ENCODE measurements at regions not wholly inside any gene's neighbourhood (a gene's known extent, or its start where the extent isn't known, plus 50 kb on each side); places are given as distances from the start of the nearest gene placed in this dataset.

DNA sequence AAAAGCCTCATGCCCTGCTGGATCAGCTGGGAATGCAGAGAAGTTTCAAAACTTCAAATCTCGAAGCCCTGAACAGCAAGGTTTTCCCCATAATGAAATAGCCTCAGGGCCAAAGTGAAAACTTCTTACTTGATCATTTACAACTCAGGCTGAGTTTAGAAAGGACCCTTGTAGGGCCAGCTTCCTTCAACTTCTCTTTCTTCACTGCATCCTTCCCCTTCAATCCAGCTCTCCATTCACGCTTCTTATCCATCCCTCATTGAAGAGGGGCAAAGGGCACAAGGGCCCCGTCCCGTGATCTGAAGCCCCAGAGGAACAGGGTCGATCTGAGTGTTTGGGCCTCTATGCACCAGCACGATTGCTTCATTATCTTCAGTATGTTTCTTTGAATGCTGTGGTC lies 392.2 kb upstream of the CELF2 start:
- DNase-seq (ENCODE audit: low read depth in 1 of 2, low spot score in 1 of 2) = no peak

DNA sequence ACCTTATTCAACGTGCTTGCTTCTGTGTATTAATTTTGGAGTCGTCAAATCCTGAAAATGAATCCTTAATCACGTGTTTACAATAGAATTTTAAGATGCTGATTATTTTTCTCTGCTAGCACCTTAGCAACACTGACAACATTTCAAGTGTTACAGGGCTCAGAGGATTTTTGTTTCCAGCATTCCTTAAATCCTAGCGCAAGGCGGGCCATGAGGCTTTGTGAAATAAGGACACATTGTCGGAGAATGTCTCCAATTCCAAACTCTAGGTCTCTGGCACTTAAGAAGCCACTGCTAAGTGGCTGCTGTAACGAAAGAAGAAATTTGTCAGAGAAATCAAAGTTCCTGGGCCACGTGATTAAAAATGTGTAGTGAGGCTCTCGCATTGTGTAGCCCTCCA lies 390.9 kb upstream of the CELF2 start:
- DNase-seq (ENCODE audit: low read depth in 1 of 2, low spot score in 1 of 2) = no peak

DNA sequence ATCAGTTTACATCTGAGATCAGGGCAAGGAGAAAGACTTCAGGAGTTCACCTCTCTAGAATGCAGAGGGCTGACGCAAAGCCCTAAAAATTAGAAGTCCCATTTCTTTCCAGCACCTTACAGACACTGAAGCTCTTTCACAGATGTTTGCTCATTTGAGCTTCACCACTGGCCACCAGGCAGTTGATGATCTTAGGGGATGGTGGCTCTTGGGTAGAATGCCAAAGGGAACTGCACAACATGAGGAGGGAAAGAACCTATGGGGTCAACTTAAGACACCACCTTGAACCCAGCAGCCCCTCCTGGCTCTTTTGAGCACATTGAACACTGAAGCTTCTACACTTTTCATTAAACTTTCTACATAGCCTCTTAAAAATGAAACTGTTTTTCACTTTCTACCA lies 390.3 kb upstream of the CELF2 start:
- no peak for DNase-seq (ENCODE audit: low read depth in 1 of 2, low spot score in 1 of 2)

DNA sequence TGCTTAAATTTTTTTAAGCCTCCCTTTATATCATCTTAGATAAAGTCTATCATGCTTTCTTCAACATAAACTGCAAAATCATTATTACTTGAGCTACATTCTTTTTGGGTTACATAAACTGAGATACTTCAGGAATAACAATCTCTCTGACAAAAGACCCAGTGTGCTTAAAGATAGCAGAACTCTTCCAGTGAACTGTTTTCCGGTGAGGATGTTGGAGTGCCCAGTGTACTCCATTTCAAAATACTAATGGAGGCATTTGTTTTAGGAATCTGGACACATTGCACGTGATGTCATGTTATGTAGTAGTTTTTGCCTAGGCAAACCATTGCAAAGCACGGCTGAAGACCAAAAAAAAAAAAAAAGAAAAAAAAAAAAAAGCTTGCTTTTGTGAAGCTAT lies 388.2 kb upstream of the CELF2 start:
- no peak for DNase-seq (ENCODE audit: low read depth in 1 of 2, low spot score in 1 of 2)

DNA sequence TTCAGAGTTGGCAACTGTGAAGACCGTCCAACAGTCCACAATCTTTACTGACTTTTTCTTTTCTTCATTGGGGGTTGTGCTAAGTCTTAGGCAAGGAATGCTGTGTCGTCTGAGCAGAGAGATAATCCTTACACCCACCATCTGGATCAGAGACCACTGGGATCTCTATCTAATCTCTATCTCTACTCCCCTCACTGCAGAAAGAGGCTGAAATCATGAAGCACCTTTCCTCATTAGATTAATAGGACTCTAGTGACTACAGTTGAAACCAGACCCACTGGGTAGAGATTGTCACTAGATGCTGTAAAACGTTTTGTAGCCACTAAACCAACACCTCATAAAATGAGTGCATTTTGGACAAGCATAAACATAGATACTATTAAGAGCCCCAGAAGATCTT lies 387.4 kb upstream of the CELF2 start:
- no peak for DNase-seq (ENCODE audit: low read depth in 1 of 2, low spot score in 1 of 2)

DNA sequence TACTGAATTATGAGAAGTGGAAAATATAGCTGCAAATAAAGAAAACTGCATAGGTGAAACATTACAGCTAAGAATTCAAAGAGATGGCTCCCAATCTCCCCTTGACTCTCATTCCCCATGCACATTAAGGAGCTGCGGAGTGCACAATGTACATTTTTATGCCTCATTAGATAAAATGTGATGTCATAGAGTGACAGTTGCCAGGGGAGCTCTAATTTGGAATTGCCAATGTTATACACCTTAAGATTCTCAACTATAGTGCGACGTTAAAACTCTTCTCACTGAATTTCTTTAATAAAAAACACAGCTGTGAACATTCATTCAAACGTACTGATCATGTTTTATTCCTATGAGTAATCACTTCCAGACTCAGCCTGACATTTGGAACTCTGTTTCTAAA lies 386.9 kb upstream of the CELF2 start:
- no peak for DNase-seq (ENCODE audit: low read depth in 1 of 2, low spot score in 1 of 2)

DNA sequence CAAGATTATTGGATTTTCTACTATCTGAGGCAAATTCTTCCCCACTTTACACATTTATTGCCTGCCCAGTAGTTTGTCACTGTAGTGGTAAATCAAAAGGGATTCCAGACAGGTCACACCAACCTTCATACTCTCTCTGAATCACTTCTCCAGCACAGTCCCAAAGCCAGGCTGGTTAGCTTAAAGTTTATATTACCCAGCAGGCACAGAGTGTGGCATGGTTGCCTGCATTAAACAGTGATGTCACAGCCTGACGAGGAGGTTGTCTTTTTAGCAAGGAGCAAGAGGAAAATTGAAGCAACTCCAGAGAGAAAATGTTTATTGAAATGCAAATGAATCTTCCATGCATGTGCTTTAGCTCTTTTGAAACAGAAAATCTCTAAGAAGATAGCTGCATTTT lies 375.5 kb upstream of the CELF2 start:
- no peak for DNase-seq (ENCODE audit: low read depth in 1 of 2, low spot score in 1 of 2)

DNA sequence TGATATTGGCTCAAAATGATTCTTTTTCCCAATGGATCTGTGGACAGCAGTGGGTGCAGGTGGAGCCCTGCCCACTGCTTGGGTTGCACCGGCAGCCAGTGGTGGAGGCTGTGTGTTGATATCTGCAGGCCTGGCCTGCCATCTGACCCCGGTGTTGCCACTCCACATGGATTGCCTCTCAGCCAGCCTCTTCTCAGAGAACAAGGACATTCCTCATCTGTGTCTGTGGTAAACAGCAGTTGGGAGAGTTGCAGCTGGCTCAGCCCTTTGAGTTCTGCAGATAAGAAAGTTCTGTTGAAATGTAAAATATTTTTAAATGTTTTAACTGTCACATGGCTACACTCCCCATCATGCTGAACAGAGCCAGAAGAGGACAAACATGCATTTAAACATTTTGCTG lies 374.9 kb upstream of the CELF2 start:
- no peak for DNase-seq (ENCODE audit: low read depth in 1 of 2, low spot score in 1 of 2)

DNA sequence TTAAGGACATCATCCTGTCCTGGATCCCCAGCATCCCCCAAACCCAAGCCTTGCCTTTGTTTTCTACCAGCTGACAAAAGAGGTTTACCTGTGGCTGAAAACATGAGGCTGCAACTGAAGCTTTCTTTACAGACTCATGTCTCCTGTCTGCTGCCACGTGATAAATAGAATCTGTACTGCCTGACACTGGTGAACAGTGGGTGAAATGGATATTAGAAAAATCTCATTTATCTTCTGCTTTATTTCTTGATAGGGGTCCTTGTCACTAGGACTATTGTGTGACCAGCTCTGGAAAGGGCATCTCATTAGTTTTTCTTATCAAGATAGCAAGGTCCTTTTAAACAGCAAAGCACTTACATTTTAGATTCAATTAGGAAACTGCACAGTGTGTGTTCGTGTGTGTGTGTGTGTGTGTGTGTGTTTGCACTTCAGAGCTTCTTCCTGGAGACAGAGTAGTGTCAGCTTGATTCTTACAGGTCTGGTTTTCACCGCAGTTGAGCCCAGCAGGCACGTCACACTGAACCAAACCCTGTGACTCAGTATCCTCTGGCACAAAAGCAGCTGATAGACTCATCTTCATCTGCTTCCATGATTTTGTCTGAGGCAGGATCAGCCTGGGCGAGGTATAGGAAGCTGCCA lies 373.5 kb upstream of the CELF2 start:
- no peak for DNase-seq (ENCODE audit: low read depth in 1 of 2, low spot score in 1 of 2)

DNA sequence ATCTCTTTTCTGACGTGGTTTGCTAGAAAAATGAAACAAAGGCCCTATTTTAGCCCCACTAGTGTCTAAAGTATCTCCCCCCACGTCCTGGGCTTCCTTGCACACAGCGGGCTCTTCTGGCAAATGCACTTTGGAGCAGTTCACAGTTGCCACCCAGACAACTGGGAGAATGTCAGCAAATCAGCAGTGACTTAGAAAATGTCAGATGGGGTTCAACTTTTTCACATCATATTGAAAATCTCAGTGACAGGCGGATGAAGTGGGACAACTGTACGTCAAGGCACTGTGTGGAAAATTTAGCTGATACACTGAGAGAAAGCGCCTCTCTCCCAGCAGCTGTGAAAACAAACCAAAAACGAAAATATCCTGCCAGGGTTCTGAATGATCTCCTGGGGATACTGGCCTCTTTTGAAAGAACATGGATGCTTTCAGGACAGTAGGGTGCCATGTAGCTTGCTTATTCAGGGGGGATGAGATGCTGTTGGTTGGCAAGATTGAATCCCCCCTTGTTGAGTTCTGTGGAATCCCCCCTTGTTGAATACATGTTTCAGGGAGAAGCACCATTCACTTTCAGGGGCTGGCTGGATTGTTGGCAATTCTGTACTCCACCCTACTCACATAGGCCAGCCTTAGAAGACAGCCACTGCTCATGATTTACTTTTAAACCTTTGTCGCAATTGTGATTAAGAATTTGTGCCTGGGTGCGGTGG lies 372.8 kb upstream of the CELF2 start:
- no peak for DNase-seq (ENCODE audit: low read depth in 1 of 2, low spot score in 1 of 2)

DNA sequence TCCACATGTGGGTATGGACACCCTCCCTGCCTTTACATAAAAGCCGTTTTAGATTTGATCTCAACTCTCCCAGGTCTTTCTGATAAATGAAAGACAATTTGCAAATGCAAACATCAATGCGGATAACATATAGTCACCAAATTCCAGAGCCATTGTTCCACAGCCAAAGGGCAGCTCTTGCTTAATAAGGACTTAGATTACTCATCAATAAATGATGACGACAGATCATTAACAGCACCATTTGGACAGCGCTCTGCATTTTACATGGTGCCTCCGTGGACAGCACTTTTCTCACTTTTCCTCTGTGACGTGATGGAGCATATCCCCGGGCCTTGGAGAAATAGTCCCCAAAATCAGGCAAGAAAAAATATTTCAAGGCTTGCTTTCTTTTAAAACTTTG lies 370.3 kb upstream of the CELF2 start:
- DNase-seq (ENCODE audit: low read depth in 1 of 2, low spot score in 1 of 2) = no peak

DNA sequence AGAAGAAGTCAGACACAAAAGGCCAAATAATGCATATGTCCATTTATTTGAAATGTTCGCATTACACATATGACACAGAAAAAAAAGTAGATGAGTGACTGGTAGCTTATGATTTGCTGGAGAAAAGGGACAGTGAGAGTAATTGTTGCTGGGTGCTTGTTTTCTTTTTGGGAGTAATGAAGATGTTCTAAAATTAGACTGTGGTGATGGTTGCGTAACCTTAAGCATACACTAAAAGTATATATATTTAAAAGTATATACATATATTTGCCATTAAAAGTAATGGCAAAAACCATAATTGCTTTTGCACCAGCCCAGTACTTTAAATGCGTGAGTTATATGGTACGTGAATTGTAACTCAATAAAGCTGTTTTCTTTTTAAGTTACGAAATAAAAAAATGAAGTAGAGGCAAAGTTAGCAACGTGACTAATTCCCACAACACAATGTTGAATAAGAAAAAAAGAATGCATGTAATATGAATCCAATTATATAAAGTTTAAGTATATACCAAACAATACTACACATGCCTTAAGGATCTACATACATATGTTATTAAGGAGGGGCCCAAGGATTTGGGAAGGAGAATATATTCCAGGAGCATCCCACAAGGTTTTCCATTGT lies 360.4 kb upstream of the CELF2 start:
- no peak for DNase-seq (ENCODE audit: low read depth in 1 of 2, low spot score in 1 of 2)

DNA sequence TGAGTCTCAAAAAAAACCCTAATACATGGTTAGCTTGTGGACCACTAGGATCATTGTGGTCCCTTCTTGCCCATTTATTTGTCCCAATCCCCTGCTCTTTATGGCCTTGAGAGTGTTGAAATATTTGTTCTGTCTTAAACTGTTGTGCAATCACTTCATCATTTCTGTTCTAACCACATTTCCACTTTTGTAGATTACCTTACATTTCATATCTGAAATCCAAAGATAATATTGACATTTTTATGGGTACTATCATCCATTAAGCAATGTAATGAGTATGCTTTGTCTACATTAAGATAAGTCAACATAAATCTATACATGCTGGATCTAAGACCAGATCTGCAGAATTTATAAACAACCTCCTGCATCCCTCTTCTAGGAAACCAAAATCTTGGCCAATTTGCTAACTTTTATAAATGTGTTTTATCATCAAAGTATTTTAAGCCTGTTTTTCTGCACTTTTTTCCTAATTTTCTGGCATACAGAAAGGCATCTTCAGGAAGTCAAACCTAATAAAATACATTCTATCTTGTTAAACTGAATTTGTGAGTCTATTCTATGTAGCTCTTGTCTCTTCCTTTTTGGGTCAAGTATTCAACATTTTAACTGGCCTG lies 359.4 kb upstream of the CELF2 start:
- DNase-seq (ENCODE audit: low read depth in 1 of 2, low spot score in 1 of 2) = no peak

DNA sequence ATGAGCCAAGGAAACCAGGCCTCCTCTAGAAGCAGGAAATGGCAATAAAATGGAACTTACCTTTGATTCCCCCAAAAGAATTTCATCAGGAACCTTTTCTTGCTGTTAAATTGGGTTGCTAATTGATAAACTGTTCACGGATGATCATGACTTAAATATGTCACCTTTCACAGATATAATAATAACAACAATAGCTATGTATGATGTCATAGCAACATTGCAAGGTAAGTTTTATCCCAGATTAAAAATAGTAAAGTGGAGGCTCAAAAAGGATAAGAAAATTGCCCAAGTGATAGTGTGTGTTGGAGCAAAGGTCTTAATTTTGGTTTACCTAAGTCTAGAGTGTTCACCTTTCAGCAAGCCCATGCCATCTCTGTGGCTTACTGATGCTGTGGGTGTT lies 357.6 kb upstream of the CELF2 start:
- DNase-seq (ENCODE audit: low read depth in 1 of 2, low spot score in 1 of 2) = no peak

DNA sequence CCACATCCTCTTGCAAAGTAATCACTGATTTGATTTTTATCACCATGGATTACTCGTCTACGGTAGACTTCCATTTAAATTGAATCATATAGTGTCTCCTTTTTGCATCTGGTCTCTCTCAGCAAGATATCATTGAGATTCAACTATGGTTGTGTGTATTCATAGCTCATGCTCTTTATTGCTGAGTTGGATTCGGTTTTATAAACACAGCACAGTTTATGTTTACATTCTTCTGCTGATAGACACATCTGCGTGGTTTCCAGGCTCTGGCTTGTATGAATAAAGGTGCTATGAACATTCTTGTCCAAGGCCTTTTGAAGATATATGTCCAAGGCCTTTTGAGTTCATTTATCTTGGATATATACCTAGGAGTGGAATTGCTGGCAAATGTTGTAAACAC lies 356.5 kb upstream of the CELF2 start:
- DNase-seq (ENCODE audit: low read depth in 1 of 2, low spot score in 1 of 2) = no peak

DNA sequence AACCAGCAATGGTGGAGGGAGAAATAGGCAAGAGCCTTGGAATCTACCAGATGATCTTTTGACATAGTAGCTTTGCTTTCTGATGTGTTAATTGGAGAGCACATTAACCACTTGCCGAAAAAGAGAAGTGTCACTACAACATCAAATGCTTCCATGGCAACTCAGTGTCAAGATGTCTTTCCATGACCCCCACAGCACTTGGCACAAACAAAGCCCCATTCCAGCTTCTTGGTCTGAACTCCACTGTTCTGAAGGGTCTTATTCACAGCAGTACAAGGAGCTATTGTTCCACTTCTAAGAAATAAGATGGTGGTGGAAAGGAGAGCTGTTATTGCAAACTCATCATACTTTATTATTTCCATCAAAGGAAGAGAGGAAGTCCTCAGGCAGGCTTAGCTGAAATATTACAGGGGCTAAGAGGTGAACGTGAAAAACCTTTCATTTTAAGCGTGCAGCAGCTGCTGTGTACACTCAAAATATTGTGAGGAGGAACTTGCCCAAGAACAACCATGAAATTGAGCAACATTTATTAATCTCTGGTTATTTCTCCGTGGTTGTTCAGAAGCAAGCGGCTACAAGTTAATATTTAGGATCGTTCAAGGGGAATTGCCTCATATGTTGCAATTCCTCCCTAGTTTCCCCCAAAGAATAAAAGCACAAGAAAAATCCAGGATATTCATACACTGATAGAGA lies 354.8 kb upstream of the CELF2 start:
- DNase-seq (ENCODE audit: low read depth in 1 of 2, low spot score in 1 of 2) = no peak

DNA sequence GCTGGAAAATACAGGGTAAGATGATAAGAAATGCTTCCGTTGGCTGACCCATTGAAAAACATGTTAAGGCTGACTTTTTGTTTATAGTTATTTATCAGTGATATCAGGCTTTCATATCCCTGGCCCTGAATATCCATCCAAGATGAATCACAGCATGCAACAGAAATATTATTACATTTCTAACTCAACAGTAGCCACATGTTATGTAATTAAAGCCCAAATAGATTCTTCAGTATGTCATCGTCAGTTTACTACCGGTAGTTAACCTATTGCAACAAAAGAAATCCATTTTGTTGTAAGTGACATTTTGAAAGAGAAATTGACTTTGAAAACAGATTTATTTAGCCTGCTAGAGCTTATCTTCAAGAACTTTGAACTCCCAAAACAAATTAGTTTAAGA lies 354.1 kb upstream of the CELF2 start:
- DNase-seq (ENCODE audit: low read depth in 1 of 2, low spot score in 1 of 2) = no peak

DNA sequence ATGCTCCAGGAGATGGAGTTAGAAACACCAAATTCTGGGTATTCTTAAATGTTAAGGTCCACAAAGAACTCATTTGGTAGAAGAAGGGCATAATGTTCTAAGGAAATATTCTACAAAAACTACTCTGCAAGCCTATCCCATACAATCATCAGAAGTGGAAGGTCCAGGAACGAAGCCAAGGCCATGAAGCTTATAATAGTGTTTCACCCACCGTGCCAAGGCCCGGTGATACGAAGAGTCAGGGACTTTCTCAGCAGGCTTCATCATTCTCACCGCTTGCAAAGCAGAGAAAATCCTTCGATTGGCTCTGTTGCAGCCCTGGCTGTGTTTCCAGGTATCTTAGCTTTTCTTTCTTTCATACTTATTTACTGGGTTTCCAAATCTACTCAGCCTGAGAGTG lies 351.9 kb upstream of the CELF2 start:
- DNase-seq (ENCODE audit: low read depth in 1 of 2, low spot score in 1 of 2) = no peak

DNA sequence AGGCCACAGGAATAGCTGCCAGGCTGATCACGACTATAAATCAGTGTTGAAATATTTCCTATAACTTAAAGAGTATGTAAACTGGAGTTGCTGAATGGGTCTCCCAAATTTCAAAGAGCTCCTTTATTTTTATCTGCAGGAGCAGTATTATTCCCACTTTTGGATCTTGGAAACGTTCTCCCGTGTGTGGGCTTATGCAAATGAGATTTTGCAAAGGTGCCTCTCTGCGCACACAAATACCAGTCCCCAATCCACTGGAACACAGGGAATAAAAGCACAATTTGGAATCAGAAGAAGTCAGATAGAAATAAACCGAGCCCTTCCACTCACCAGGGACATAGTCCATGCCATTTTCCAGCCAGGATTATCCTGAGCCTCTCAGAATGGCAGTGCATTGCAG lies 350.2 kb upstream of the CELF2 start:
- DNase-seq (ENCODE audit: low read depth in 1 of 2, low spot score in 1 of 2) = no peak

DNA sequence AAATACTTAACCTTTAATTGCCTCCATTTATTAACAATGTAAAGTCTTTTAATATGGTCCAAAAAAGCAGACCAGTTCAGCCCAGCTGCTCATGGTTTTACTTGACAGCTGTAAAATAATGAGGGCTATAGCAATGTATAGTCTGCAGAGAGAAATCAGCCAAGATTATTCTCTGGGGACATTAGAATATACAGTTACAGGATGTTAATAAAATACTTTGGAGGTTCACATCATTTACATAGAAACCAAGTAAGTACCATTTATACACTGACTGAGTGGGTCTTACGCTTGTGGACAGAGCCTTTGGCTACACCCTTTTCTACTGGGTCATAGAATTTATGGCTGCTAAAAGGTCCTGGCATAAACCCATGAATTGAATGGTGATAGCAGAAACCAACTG lies 340.7 kb upstream of the CELF2 start:
- no peak for DNase-seq (ENCODE audit: low read depth in 1 of 2, low spot score in 1 of 2)

DNA sequence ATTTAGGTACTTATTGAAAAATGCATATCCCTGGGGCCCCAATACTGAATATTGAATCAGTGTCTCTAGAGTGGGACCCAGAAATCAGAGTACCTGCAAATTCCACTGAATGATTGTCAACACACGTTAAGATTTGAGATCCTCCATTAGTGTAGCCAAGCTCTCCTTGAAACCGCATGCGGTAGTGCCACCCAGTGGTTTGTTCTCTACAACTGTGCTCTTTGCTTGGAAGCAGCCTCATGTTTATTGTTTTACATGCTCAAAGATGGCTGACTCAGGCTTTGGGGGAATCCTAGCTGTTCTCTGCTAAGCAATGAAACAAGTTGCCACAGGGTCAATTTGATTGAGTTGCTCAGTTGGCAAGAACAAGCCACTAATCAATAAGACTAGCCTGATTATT lies 340.2 kb upstream of the CELF2 start:
- peak in 1 of 2 donors; percentile 27 for DNase-seq (ENCODE audit: low read depth in 1 of 2, low spot score in 1 of 2)

DNA sequence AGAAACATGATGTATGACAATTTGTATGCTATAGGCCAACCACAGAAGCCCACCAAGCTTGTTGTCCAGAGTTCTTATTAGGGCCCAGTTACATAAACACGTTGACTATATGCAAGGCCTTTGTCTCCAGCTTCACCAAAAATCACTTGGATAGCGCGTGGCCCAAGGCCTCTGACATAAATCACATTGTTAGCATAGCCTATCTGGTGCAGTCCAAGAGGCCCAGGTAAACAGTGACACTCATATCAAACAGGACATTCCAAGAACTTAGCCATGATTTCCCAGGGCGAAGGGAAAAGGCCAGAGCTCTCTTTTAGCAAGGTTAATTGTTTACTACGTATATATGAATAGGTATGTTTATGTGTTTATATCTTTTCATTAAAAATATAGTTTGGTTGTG lies 337.2 kb upstream of the CELF2 start:
- DNase-seq (ENCODE audit: low read depth in 1 of 2, low spot score in 1 of 2) = no peak
